GM12873 (cell line): ENCODE measurements at regions not wholly inside any gene's neighbourhood (a gene's known extent, or its start where the extent isn't known, plus 50 kb on each side); places are given as distances from the start of the nearest gene placed in this dataset.

Source experiments
- TF ChIP-seq, protein P1 (sequence below): IDR thresholded peaks from 2 replicates; pipeline ENCODE4 v1.5.1; 2012; ENCODE audit warnings: low read depth, mild to moderate bottlenecking, moderate library complexity, low read length, control low read depth; ENCODE audit not compliant: insufficient read depth; ENCODE audit errors: missing control alignments

GRCh38 chr4:38236503-38236902, 276.3 kb downstream of the PTTG2 start:
- TF ChIP-seq, protein P1, sequence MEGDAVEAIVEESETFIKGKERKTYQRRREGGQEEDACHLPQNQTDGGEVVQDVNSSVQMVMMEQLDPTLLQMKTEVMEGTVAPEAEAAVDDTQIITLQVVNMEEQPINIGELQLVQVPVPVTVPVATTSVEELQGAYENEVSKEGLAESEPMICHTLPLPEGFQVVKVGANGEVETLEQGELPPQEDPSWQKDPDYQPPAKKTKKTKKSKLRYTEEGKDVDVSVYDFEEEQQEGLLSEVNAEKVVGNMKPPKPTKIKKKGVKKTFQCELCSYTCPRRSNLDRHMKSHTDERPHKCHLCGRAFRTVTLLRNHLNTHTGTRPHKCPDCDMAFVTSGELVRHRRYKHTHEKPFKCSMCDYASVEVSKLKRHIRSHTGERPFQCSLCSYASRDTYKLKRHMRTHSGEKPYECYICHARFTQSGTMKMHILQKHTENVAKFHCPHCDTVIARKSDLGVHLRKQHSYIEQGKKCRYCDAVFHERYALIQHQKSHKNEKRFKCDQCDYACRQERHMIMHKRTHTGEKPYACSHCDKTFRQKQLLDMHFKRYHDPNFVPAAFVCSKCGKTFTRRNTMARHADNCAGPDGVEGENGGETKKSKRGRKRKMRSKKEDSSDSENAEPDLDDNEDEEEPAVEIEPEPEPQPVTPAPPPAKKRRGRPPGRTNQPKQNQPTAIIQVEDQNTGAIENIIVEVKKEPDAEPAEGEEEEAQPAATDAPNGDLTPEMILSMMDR: no peak

- TF ChIP-seq, protein P1: no peak
Measured at GRCh38 chr4:38237139-38237538, 276.9 kb downstream of the PTTG2 start.

DNA sequence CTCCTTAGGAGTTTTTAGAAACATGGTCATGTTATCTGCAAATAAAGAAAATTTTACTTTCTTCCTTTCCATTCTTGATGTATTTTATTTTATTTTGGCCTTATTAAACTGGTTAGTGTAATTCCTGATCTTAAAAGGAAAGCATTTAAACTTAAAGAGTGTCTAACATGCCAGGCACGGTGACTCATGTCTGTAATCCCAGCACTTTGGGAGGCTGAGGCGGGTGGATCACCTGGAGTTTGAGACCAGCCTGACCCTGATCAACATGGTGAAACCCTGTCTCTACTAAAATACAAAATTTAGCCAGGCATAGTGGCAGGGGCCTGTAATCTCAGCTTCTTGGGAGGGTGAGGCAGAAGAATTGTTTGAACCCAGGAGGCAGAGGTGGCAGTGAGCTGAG, 281.3 kb downstream of the PTTG2 start:
- TF ChIP-seq, protein P1: no peak

GRCh38 chr4:38242101-38242500, 281.9 kb downstream of the PTTG2 start:
- TF ChIP-seq, protein P1: no peak

DNA sequence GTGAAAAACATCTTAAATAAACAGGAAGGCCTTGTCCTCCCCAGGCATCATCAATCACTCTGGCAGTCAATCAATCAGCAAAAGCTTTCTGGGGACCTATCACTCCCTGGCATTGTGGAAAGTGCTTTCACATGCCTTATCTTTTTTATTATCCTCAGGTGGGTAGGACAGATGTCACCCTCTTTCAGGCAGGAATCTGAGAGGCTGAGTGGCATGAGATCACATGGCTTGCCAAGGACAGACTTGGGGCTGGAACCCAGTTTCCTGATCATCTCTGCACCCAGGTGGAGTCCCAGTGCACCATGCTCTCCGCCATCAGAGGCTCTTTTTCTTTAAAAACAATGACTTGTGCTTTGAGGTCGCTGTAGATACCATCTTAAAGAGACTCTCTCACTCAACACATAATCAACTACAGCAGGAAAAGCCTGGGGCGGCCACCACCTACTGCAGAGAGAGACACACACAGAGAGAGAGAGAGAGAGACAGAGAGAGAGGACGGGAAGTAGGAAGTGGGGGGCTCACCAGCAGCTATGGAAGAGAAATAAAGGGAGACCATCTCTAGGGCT, 282.7 kb downstream of the PTTG2 start:
- TF ChIP-seq, protein P1: no peak

DNA sequence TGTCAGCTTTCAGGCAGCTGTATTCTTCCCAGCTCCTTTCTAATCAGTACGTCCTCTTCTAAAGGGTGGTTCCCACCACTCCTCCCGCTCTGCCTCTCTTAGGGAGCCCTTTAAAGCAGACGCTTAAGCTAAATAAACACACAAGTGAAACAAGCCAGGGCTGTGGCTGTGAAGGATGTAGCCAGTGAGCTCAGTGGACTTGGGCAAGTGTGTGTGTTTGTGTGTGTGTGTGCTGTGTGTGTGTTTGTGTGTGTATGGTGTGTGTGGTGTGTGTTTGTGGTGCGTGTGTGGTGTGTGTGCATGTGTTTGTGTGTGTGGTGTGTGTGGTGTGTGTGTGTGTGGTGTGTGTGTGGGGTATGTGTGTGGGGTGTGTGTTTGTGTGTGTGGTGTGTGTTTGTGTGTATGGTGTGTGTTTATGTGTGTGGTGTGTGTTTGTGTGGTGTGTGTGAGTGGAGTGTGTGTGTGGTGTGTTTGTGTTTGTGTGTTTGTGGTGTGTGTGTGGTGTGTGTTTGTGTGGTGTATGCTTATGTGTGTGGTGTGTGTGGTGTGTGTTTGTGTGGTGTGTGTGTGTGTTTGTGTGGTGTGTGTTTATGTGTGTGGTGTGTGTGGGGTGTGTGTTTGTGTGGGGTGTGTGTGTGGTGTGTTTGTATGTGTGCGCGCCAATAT, 283.3 kb downstream of the PTTG2 start:
- TF ChIP-seq, protein P1: no peak

GRCh38 chr4:38254825-38255224, 294.6 kb downstream of the PTTG2 start:
- TF ChIP-seq, protein P1: no peak
